ENCODE measurements at regions not wholly inside any gene's neighbourhood (a gene's known extent, or its start where the extent isn't known, plus 50 kb on each side); places are given as distances from the start of the nearest gene placed in this dataset.

DNA sequence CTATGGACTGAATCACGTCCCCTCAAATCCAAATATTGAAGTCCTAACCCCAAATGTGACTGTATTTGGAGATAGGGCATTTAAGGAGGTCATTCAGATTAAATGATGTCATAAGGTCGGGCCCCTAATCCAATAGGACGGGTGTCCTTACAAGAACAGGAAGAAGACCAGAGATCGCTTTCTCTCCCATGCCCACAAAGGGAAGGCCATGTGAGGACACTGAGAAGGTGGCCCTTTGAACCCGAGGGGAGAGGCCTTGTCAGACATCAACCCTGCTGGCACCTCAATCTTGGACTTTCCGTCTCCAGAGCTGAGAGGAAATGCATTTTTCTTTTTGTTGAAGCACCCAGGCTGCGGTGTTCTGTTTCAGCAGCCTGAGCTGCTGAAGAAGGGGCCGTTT lies 72.3 kb upstream of the KLF6 start:
- TF ChIP-seq, protein P1, sequence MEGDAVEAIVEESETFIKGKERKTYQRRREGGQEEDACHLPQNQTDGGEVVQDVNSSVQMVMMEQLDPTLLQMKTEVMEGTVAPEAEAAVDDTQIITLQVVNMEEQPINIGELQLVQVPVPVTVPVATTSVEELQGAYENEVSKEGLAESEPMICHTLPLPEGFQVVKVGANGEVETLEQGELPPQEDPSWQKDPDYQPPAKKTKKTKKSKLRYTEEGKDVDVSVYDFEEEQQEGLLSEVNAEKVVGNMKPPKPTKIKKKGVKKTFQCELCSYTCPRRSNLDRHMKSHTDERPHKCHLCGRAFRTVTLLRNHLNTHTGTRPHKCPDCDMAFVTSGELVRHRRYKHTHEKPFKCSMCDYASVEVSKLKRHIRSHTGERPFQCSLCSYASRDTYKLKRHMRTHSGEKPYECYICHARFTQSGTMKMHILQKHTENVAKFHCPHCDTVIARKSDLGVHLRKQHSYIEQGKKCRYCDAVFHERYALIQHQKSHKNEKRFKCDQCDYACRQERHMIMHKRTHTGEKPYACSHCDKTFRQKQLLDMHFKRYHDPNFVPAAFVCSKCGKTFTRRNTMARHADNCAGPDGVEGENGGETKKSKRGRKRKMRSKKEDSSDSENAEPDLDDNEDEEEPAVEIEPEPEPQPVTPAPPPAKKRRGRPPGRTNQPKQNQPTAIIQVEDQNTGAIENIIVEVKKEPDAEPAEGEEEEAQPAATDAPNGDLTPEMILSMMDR (conservative IDR thresholded peaks at IDR 0.05; ENCODE audit: low read depth, low read length) = no peak
- no peak for TF ChIP-seq EZH2 (IDR thresholded peaks at IDR 0.05; ENCODE audit: low read length, unreplicated experiment)
- TF ChIP-seq EZH2phosphoT487 (IDR thresholded peaks at IDR 0.05; ENCODE audit: borderline replicate concordance, low read length) = no peak

Measured in PC-3 (cell line).